SW 1271 (cell line): ENCODE measurements at regions not wholly inside any gene's neighbourhood (a gene's known extent, or its start where the extent isn't known, plus 50 kb on each side); places are given as distances from the start of the nearest gene placed in this dataset.

Experiments
- DNase-seq, 2 experiments: peaks; one replicate each; lab custom pipeline; 2025; lab: John Stamatoyannopoulos, UW

DNA sequence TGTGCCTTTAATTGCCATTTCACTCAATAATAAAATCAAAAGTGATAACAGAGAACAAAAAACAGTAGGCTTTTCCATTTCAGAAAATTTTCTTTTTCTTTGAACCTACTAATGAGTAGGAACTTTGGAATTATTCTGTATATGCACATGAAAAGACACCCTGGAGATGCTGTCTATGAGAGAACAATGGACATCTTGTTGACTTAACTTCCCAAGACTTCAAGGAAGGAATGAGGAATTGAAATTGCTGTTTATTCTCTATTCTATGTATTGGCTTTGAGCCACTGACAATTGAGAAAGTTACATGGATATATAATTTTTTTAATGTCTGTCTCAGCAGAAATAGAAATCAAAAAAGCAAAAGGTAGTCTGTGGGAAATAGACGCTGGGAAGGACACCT is 98.6 kb upstream of the PCSK2 start:
- DNase-seq, result no peak

DNA sequence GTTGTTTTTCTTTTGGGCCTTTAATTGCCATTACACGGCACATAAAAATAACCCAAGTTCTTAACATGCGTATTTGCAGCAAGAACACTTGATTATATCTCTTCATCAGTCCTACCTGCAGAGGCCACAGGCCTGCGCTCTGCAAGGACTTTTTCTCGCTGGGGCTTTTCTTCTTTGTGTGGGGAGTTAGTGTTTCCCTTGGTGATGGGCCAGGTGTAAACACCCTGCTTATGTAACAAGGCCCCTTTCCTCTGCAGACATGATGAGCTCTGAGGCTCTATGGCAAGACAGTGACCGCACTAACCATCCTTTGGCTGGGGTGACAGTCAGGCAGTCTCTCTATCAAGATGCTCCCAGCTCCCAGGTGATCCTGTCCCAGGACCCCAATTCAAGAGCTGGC is 97.8 kb upstream of the PCSK2 start:
- no peak for DNase-seq

DNA sequence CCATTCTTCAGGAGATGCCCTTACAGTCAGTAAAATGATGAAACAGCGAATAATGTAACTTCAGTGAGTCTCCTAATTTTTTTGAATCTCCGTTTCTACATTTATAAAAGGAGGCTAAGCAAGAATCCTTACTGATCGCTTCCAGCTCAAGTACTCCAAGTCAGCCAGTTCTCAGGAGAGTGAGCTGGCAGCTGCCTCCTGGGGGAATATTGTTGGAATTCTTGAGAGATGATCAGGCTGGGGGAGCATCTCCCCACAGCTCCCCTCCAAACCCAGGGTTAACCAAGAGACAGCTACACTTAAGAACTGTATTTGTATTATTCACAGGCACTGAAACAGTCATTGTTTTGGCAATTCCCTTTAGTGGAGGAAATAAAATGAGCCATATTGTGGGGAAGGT is 89.1 kb upstream of the PCSK2 start:
- no peak for DNase-seq

DNA sequence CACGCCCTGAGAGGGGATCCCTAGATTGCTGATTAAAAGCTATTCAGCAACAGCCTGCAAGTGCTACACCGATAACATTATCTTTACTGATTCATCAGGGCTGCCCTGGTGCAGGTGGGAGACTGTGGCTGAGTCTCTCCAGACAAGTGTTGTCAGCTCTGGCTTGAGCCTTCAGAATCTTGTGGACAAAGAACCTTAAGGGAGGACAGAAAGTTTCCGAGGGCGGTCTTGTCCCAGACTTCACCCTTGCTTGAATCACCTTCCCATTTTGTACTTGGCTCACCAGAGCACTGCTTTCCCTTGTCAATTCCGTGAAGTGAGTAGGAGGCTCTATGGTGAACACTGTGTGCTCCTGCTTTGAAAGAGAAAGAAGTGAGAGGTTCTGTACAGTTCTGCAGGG is 88.6 kb upstream of the PCSK2 start:
- DNase-seq, result no peak

DNA sequence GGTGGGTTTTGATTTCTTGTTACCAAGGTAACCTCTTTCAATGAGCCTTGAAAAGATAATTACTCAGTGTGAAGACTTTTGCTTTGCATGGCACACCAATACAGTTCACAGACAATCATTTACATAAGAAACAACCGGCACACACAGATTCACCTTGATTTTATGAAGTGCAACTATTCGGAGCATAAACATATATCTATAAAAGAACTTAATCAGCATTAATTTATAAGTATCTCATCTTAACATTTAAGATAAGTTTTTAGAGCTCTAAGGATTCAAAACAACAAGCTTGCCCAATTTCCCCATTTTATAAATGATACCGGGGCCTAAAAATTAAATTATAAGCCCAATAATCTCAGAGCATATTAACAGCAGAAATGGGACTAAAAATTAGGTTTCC is 85.9 kb upstream of the PCSK2 start:
- DNase-seq, result no peak

DNA sequence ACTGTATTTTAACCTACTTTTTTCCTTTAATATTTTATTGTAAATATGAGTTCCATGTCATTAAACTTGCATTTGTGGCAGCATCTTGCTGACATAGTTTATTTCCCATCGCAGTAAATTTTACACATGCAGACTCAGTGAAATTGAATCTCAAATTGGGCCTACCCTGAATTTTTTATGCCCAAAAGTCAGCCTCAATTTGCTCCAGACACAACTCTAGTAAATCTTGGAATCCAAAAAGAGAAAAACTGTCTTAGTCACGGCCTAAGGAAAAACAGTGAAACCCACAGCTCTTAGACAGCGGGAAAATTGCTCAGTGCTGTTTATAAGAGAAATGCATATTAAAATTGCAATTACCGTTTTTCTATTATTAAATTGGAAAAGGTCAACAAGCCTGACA is 85.3 kb upstream of the PCSK2 start:
- DNase-seq, result no peak

DNA sequence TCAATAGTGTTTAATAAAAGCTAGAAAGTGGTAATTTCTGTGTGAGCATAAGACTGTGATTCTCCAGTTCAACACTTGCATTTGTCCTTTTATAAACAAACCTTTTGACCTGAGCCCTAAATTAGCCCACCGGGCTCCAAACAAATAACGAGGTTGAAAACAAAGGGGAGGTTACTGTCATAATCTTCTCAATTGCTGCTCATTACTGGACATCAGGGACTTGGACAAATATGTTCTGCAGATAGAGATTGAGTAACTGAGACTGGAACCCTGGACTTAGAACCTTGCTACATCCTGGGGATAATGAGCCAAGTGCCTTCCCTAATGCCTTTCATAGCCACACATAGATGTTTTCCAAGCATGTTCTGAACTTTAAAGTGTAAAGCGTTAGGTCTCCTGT is 84.2 kb upstream of the PCSK2 start:
- DNase-seq, result no peak

DNA sequence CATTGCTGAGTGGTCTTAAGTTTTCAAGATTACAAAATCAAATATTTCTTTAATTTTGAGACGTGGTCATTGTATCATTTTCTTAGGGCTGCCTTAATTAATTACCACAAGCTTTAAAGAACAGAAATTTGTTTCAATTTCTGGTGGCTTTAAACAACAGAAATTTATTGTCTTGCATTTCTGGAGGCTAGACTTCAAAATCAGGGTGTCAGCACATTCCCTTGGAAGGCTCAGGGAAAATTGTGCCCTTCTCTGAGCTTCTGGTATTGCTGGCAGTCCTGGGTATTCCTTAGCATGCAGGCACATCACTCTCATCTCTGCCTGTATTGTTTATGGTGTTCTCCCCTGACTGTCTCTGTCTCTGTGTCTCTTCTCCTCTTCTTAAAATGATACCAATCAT is 76.0 kb upstream of the PCSK2 start:
- DNase-seq, result no peak

DNA sequence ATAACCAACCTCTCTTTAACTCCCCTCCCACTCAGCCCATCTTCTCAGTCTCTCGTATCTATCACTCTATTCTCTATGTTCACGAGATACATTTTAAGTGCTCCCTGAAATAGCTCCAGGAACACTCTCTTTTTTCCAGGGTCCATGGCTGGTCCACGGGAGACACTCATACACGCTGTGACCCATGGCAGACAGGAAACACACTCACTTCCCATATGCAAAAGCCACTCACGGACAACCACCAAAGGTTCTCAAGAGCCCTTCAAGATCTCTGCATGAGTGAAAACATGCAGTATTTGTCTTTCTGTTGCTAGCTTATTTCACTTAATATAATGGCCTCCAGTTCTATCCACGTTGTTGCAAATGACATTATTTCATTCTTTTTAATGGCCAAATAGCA is 71.4 kb upstream of the PCSK2 start:
- DNase-seq, result no peak

DNA sequence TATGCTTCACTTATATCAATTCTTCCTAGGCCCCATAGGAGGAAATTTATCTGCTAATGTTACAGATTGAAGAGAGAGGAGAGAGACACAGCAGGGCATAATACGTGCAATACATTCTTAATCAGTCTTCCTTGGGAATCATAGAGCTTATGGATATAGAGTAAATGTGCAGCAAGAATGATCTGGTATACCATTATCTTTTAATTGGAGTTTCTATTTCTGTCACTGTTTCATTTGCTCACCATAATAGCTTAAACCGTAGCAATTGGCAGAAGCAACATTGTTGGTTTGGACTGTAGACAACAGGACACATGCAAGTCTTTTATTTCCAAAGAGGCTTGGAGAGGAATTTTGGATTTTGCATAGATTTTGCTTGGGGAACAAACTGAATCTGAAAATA is 68.1 kb upstream of the PCSK2 start:
- no peak for DNase-seq

DNA sequence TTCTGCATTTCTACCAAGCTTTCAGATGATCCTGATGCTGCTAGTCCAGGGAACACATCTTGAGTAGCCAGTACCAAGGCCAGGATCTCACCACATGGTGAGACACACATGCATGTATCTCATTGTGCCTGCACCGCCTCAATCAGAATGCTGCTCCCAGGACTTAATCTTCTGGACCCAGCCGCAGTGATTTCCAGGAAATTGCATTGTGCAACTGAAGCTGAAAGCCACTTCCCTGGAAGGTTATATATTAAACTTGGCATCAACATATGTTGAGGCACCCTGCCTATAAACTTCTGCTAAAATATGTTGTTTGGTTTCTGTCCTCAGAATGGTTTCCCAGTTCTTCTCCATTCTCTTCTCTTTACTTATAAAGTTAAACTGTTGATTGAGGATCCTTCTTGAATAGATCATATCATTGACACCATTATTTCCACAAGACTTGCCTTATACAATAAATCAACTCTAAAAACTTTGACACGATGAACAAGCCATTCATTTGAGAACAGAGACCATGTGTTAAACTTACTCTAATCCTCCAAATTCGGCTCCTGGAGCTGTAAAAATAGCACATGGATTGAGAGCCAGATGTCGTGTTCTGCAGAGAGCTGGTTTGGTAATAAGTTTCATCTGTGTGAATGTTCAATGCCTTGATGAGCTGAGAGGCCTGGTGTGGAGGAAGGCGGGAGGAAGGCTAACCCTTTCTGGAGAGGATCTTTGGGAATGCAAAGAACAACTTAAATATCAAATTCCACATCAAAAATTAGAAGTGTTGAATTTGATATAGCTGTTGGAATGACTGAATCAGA is 65.0 kb upstream of the PCSK2 start:
- no peak for DNase-seq

DNA sequence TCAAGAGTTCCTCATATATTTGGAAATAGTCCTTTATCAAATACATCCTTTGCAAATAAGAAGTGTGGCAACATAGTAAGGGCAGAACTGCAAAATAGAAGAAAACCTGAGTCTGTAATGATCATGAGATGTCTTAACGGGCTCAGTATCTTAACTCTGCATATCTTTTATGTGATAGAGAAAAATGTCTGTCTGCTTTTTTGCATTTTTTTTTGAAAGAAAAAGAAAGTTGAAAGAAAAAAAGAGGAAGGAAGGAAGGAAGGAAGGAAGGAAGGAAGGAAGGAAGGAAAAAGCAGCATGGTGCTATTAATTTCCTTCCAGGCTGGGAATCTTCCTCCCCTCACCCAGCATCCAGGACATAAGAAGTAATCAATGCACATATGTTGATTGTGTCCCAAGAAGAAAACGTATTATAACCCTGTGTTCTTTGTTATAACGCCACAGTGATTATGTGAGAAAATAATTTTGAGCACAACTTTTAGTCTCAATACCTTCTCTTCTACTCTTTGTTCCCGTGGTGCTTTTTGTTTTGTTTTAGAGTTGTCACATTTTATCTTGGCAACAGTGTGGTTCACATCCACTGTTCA is 58.7 kb upstream of the PCSK2 start:
- DNase-seq, result no peak

DNA sequence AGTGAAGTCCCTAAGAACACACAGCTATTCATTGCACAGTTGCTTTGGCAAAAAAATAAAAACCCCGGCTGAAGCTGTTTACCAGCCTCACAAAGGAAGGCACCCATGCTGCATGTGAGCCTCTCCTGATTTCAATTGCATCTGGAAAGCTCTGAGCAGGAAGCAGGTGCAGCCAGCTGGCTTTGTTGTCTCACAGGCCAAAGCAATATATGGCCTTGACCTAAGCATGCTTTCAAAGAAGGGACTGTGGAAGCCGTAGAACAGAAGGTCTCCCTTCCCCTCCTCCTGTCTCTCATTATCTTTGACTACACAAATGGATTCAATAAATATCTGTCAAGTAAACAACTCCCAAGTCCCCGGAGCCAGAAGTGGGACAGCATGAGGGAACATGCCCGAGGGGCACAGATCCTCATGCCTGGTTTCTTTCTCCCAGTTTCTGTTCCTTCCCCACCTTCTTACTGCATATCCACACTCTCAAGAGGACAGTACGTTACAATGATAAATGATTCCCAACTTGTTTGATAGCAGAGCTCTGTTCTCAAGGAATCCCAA is 57.2 kb upstream of the PCSK2 start:
- no peak for DNase-seq

DNA sequence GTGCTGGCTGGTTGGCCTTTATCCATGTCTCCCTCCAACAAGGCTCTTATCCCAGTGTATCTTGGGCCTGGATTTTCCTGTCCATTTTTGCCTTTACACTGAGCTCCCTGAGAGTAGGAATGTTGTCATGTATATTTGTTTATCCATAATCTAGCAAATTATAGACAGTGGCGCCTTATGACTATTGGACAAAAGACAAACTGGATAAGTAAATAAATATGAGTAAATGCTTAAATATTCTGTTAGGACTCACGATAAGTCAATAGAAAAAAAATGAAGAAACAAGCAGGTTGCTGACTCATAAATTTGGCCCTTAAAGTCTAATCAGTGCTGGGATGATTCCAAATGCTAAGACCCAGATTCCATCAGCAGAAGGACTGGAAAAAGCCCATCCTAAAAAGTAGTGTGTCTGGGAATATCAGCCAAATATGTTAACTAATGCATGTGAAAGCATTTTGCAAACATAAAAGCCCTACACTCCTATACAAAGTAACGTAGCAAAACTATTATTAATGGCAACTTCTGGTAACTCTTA is 55.0 kb upstream of the PCSK2 start:
- DNase-seq, result no peak

DNA sequence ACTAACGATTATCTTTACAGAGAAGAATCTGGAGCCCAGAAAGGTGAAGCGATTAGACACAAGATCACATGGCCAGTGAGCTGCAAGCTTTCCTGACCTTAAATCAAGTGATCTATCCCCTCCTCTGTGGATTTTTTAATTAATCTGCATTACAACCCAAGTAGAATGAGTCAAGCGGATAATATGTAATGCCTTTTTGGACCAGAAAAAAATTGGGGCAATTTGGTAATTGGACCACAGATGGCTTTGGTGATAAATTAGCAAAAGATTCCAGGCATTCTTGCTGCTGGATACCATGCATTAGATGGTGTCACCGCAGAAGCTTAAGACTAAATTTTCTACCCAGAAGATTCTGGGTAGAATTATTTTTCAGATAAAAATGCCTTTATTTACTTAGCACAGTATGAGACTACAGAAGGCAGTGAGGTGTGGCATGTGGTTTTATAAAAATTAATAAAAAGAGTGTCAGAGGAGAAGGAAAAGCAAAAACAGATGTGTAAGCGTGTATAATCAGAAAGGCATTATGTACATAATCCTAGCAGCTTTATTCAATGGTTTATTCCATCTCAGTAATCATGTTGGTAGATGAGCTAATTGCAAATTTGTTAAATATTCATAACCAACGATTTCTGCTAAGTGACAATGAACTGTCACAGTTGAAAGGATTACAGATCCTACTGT is 53.9 kb upstream of the PCSK2 start:
- no peak for DNase-seq
